ENCODE measurements at regions not wholly inside any gene's neighbourhood (a gene's known extent, or its start where the extent isn't known, plus 50 kb on each side); places are given as distances from the start of the nearest gene placed in this dataset.

- no peak for DNase-seq (ENCODE audit: low read depth, low spot score)
- H3K79me2 ChIP-seq (ENCODE audit: control insufficient read depth, insufficient read depth, low read length): no peaks in the 10 kb centered on the region
- H4K20me1 ChIP-seq (ENCODE audit: control insufficient read depth, extremely low read depth, insufficient read depth, low read length): no peaks in the 10 kb centered on the region
- no peak overlapping the region for H3K4me2 ChIP-seq (ENCODE audit: control insufficient read depth, extremely low read depth, insufficient read depth, low read depth, low read length)
- H3K27ac ChIP-seq (ENCODE audit: control insufficient read depth, insufficient read depth, low read length): no peak overlapping the region
- no peak overlapping the region for H3K9ac ChIP-seq (ENCODE audit: control insufficient read depth, extremely low read depth, insufficient read depth, low read length)
- H3K27me3 ChIP-seq (ENCODE audit: control insufficient read depth, extremely low read depth, insufficient read depth, low read length): no peaks in the 10 kb centered on the region
- H3K4me1 ChIP-seq (ENCODE audit: control insufficient read depth, extremely low read depth, insufficient read depth, low read length): no peaks in the 10 kb centered on the region
- dilution Hi-C loops (cut with MboI; ENCODE audit: extremely low pct_ligation_motif_present, low sequenced_read_pairs): no loop called here
- no peak for TF ChIP-seq EZH2 (IDR thresholded peaks at IDR 0.05; ENCODE audit: low read length)
- TF ChIP-seq CTCF (optimal IDR thresholded peaks at IDR 0.05 in 1 of 3, IDR thresholded peaks at IDR 0.05 in 1 of 3, conservative IDR thresholded peaks at IDR 0.05 in 1 of 3; ENCODE audit: extremely low read depth in 1 of 3, insufficient read depth in 2 of 3, low read length in 3 of 3): no peak
- H2AFZ ChIP-seq (ENCODE audit: control insufficient read depth, low read length): no peak overlapping the region
- no peaks in the 10 kb centered on the region for H3K9me1 ChIP-seq (ENCODE audit: control insufficient read depth, extremely low read depth, insufficient read depth, low read length)
- no peak overlapping the region for H3K4me3 ChIP-seq (ENCODE audit: control insufficient read depth in 2 of 3, extremely low read depth in 1 of 3, insufficient read depth in 2 of 3, low read depth in 1 of 3, low read length in 3 of 3)
- no peaks in the 10 kb centered on the region for H3K9me3 ChIP-seq (ENCODE audit: control insufficient read depth, low read depth, low read length)
- no peaks in the 10 kb centered on the region for H3K36me3 ChIP-seq (ENCODE audit: control insufficient read depth in 2 of 2, extremely low read depth in 1 of 2, insufficient read depth in 2 of 2, low read length in 2 of 2)
- no peak for FAIRE-seq
Measured at GRCh38 chr6:94190030-94190429, 770.7 kb upstream of the EPHA7 start.

DNA sequence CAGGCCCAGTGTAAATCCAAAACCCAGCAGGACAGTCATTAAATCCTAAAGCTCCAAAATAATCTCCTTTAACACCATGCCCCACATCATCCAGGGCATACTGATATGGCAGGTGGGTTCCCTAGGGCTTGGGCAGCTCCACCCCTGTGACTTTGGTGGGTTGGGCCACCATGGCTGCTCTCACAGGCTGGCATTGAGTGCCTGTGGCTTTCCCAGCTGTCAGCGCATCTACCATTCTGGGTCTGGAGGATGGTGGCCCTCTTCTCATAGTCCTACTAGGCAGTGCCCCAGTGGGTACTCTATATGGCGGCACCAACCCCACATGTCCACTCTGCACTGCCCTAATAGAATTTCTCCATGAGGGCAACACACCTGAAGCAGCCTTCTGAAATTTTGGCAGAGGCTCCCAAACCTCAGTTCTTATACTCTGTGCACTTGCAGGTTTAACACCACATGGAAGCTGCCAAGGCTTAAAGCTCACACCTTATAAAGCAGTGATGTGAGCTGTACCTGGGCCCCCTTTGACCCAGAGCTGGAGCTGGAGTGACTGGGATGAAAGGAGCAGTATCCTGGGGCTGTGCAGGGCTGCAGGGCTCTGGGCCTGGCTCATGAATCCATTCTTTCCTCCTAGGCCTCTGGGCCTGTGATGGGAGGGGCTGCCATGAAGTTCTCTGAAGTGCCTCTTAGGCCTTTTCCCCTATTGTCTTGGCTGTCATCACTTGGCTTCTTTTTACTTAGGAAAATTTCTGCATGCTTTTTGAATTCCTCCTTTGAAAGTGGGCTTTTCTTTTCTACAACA lies 765.5 kb upstream of the EPHA7 start:
- no peaks in the 10 kb centered on the region for H3K27me3 ChIP-seq (ENCODE audit: control insufficient read depth, extremely low read depth, insufficient read depth, low read length)
- no peak overlapping the region for H3K27ac ChIP-seq (ENCODE audit: control insufficient read depth, insufficient read depth, low read length)
- H3K4me2 ChIP-seq (ENCODE audit: control insufficient read depth, extremely low read depth, insufficient read depth, low read depth, low read length): no peak overlapping the region
- no peak for DNase-seq (ENCODE audit: low read depth, low spot score)
- no peaks in the 10 kb centered on the region for H3K9me1 ChIP-seq (ENCODE audit: control insufficient read depth, extremely low read depth, insufficient read depth, low read length)
- H3K4me3 ChIP-seq (ENCODE audit: control insufficient read depth in 2 of 3, extremely low read depth in 1 of 3, insufficient read depth in 2 of 3, low read depth in 1 of 3, low read length in 3 of 3): no peak overlapping the region
- no peaks in the 10 kb centered on the region for H4K20me1 ChIP-seq (ENCODE audit: control insufficient read depth, extremely low read depth, insufficient read depth, low read length)
- dilution Hi-C loops (cut with MboI; ENCODE audit: extremely low pct_ligation_motif_present, low sequenced_read_pairs): no loop called here
- H3K9ac ChIP-seq (ENCODE audit: control insufficient read depth, extremely low read depth, insufficient read depth, low read length): no peak overlapping the region
- no peak for FAIRE-seq
- no peaks in the 10 kb centered on the region for H3K79me2 ChIP-seq (ENCODE audit: control insufficient read depth, insufficient read depth, low read length)
- H3K36me3 ChIP-seq (ENCODE audit: control insufficient read depth in 2 of 2, extremely low read depth in 1 of 2, insufficient read depth in 2 of 2, low read length in 2 of 2): no peaks in the 10 kb centered on the region
- TF ChIP-seq EZH2 (IDR thresholded peaks at IDR 0.05; ENCODE audit: low read length) (no peak), CTCF (optimal IDR thresholded peaks at IDR 0.05 in 1 of 3, IDR thresholded peaks at IDR 0.05 in 1 of 3, conservative IDR thresholded peaks at IDR 0.05 in 1 of 3; ENCODE audit: extremely low read depth in 1 of 3, insufficient read depth in 2 of 3, low read length in 3 of 3) (no peak)
- H3K9me3 ChIP-seq (ENCODE audit: control insufficient read depth, low read depth, low read length): no peaks in the 10 kb centered on the region
- H3K4me1 ChIP-seq (ENCODE audit: control insufficient read depth, extremely low read depth, insufficient read depth, low read length): no peaks in the 10 kb centered on the region
- H2AFZ ChIP-seq (ENCODE audit: control insufficient read depth, low read length): no peak overlapping the region
